Loucy (cell line): ENCODE measurements at regions not wholly inside any gene's neighbourhood (a gene's known extent, or its start where the extent isn't known, plus 50 kb on each side); places are given as distances from the start of the nearest gene placed in this dataset.

Experiments
- CTCF ChIP-seq: fragments of 200-600 bp; sonication (generic); conservative IDR thresholded peaks from 2 replicates; pipeline ENCODE4 v1.5.1; 2014; ENCODE audit warnings: mild to moderate bottlenecking, antibody characterized with exemption, low read length
- EZH2phosphoT487 ChIP-seq: fragments of 200-600 bp; IDR thresholded peaks from 2 replicates; pipeline ENCODE4 v1.6.1; 2018; ENCODE audit warnings: antibody characterized with exemption, mild to moderate bottlenecking, moderate library complexity, borderline replicate concordance

- TF ChIP-seq CTCF (no peak), EZH2phosphoT487 (no peak)
Measured at GRCh38 chr6:1082285-1082935, 229.5 kb upstream of the FOXQ1 start.
